Vagina (tissue), 2 donors: ENCODE measurements at regions not wholly inside any gene's neighbourhood (a gene's known extent, or its start where the extent isn't known, plus 50 kb on each side); places are given as distances from the start of the nearest gene placed in this dataset.

Experiments used
- POLR2A ChIP-seq, 2 donors: fragments of 450-650 bp; IDR thresholded peaks; one replicate each; pipeline ENCODE4 v1.6.1; 2017; ENCODE audit warnings: antibody characterized with exemption in 2 of 2, mild to moderate bottlenecking in 2 of 2, moderate library complexity in 2 of 2
- TF ChIP-seq, protein P1 (sequence below), 3 experiments: fragments of 450-650 bp in 2 of 3; fragments of 200-600 bp in 1 of 3; sonication (generic) in 1 of 3; IDR thresholded peaks; one replicate each; pipeline ENCODE4 v1.5.1; 2017 to 2019; ENCODE audit warnings: antibody characterized with exemption in 3 of 3, mild to moderate bottlenecking in 2 of 3, moderate library complexity in 2 of 3

DNA sequence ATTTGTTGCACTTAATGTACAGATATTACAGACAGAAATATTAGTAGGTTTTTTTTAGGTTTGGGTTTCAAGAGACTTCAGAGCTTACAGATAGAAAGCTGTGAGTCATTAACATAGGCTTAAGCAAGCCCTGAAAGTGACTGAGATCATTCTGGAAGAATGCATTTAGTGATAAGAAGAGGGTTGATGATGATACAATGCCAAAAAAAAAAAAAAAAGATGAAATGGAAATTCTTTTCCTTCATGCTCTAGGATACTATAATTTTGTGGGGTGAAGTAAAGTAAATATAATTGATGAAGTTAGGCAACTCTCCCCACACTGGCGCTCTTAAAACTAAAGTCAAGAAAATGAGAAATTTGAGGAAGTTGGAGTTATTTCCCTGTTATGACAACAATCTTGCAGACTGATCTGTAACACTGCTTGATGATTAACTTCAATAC, 169.4 kb upstream of the ZNF385D start:
- TF ChIP-seq, protein P1, sequence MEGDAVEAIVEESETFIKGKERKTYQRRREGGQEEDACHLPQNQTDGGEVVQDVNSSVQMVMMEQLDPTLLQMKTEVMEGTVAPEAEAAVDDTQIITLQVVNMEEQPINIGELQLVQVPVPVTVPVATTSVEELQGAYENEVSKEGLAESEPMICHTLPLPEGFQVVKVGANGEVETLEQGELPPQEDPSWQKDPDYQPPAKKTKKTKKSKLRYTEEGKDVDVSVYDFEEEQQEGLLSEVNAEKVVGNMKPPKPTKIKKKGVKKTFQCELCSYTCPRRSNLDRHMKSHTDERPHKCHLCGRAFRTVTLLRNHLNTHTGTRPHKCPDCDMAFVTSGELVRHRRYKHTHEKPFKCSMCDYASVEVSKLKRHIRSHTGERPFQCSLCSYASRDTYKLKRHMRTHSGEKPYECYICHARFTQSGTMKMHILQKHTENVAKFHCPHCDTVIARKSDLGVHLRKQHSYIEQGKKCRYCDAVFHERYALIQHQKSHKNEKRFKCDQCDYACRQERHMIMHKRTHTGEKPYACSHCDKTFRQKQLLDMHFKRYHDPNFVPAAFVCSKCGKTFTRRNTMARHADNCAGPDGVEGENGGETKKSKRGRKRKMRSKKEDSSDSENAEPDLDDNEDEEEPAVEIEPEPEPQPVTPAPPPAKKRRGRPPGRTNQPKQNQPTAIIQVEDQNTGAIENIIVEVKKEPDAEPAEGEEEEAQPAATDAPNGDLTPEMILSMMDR (IDR thresholded peaks at IDR 0.05): no peak
- TF ChIP-seq POLR2A (IDR thresholded peaks at IDR 0.05): no peak
